Karpas-422 (cell line): ENCODE measurements at regions not wholly inside any gene's neighbourhood (a gene's known extent, or its start where the extent isn't known, plus 50 kb on each side); places are given as distances from the start of the nearest gene placed in this dataset.
"Not testable (repeated sequence)": the region's sequence is repeated elsewhere in the genome, so short reads cannot be mapped to it uniquely, and the experiment has no call there.

Source experiments
- DNase-seq: peaks from one replicate; pipeline ENCODE4 v3.0.0-alpha.2; 2015
- H2AFZ ChIP-seq: fragments of 200-600 bp; sonication (generic); 2 replicates; pipeline ENCODE4 v1.6.1; 2014; ENCODE audit warnings: antibody characterized with exemption, low read length, mixed read lengths
- H3K27ac ChIP-seq: fragments of 200-600 bp; sonication (generic); 2 replicates; pipeline ENCODE4 v1.5.1; 2014; ENCODE audit warnings: mild to moderate bottlenecking, low read length, moderate library complexity
- H3K27me3 ChIP-seq: fragments of 200-600 bp; sonication (generic); 2 replicates; pipeline ENCODE4 v1.6.1; 2014; ENCODE audit warnings: low read length, mixed read lengths
- H3K36me3 ChIP-seq: fragments of 200-600 bp; sonication (generic); 2 replicates; pipeline ENCODE4 v1.6.1; 2014; ENCODE audit warnings: low read length, mixed read lengths; ENCODE audit not compliant: insufficient read depth
- H3K4me1 ChIP-seq: fragments of 200-600 bp; sonication (generic); 2 replicates; pipeline ENCODE4 v1.6.1; 2014; ENCODE audit warnings: mild to moderate bottlenecking, low read length, mixed read lengths
- H3K4me2 ChIP-seq: fragments of 200-600 bp; sonication (generic); 2 replicates; pipeline ENCODE4 v1.6.1; 2014; ENCODE audit warnings: low read length, low read depth, mild to moderate bottlenecking; ENCODE audit not compliant: poor library complexity, severe bottlenecking
- H3K4me3 ChIP-seq: fragments of 200-600 bp; sonication (generic); 2 replicates; pipeline ENCODE4 v1.5.1; 2014; ENCODE audit warnings: mild to moderate bottlenecking, antibody characterized with exemption, low read length, mixed read lengths
- H3K79me2 ChIP-seq: fragments of 200-600 bp; sonication (generic); 2 replicates; pipeline ENCODE4 v1.6.1; 2014; ENCODE audit warnings: mild to moderate bottlenecking, low read length, mixed read lengths
- H3K9ac ChIP-seq: fragments of 200-600 bp; sonication (generic); 2 replicates; pipeline ENCODE4 v1.6.0; 2014; ENCODE audit warnings: low read length
- H3K9me2 ChIP-seq: fragments of 200-600 bp; sonication (generic), shearing (Covaris generic); replicated peaks from 2 replicates; pipeline ENCODE4 v1.6.0; 2014; ENCODE audit warnings: mild to moderate bottlenecking, low read length, moderate library complexity; ENCODE audit not compliant: insufficient read depth
- H3K9me3 ChIP-seq: fragments of 300-700, 200-600 bp; sonication (generic); 2 replicates; pipeline ENCODE4 v1.6.1; 2014; ENCODE audit warnings: low read length, mixed read lengths
- H4K20me1 ChIP-seq: fragments of 200-600 bp; sonication (generic); 2 replicates; pipeline ENCODE4 v1.6.1; 2014; ENCODE audit warnings: mild to moderate bottlenecking, antibody characterized with exemption, low read length, low read depth; ENCODE audit not compliant: insufficient read depth

GRCh38 chr12:46573347-46573658 lies 200.7 kb upstream of the SLC38A2 start:
- no peaks in the 10 kb centered on the region for H3K9me3 ChIP-seq
- H3K9me2 ChIP-seq = no peaks in the 10 kb centered on the region
- no peak for DNase-seq

DNA sequence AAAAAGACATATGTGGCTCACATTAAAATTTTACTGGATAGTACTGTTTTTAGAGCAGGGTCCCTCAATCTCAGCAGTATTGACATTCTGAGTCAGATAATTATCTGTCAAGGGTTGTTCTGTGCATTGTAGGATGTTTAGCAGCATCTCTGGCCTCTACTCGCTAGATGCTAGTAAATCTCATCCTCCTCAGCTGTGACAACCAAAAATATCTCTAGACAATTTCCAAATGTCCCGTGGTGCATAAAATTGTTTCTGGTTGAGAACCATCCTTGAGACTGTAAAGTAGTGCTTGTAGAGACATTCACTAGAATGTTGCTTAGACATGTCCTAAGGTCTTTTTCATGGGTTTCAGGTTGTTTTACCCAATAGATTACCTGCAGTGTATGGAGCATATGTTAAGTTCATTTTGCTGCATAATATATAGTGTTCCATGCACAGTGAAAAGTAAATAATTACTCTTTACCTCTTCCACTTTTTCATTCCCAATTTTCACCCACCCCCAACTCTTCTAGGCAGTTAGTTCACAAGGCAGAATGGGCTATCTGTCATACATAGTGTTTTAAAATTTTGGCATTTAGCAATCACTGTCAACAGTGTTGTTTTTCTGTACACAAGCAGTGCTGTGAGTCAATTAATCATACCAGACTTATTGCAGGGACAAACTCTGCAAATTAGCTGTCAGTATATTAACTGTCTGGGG lies 200.2 kb upstream of the SLC38A2 start:
- Histone ChIP-seq H3K4me2 (no peak overlapping the region), H3K4me3 (no peak overlapping the region), H3K9me2 (no peaks in the 10 kb centered on the region), H3K27ac (no peak overlapping the region), H3K9me3 (no peaks in the 10 kb centered on the region), H3K79me2 (no peaks in the 10 kb centered on the region), H3K4me1 (no peaks in the 10 kb centered on the region), H2AFZ (no peak overlapping the region), H4K20me1 (no peaks in the 10 kb centered on the region), H3K27me3 (no peaks in the 10 kb centered on the region), H3K36me3 (no peaks in the 10 kb centered on the region), H3K9ac (no peak overlapping the region)
- no peak for DNase-seq

More at GRCh38 chr12:46573347-46573658, 200.7 kb upstream of the SLC38A2 start:
- no peak overlapping the region for H3K4me2 ChIP-seq
- no peak overlapping the region for H3K4me3 ChIP-seq
- no peaks in the 10 kb centered on the region for H3K4me1 ChIP-seq
- H3K9ac ChIP-seq = no peak overlapping the region
- H3K27me3 ChIP-seq = no peaks in the 10 kb centered on the region
- H3K27ac ChIP-seq = no peak overlapping the region
- H4K20me1 ChIP-seq = no peaks in the 10 kb centered on the region
- H3K36me3 ChIP-seq = no peaks in the 10 kb centered on the region
- H2AFZ ChIP-seq = no peak overlapping the region
- no peaks in the 10 kb centered on the region for H3K79me2 ChIP-seq

DNA sequence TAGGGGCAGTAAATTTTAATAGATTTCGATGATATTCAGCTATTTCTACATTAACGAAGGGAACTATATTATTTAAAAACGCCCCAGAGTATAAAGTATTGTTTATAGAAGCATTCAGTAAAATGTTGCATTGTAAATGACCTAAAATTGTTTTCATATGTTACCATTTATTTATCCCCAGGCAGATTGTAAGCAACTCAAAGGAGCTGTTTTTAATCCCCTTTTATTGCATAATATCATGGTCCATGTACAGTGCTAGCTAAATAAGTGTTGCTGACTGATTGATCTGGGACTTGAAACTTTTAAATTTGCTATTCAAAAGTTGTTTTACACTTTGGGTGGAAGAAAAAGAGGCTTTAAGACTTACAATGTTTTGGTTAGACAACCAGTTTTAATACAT lies 199.0 kb upstream of the SLC38A2 start:
- no peaks in the 10 kb centered on the region for H3K36me3 ChIP-seq
- no peak for DNase-seq
- H3K27me3 ChIP-seq = no peaks in the 10 kb centered on the region
- H3K4me3 ChIP-seq = no peak overlapping the region
- no peak overlapping the region for H3K4me2 ChIP-seq
- H4K20me1 ChIP-seq = no peaks in the 10 kb centered on the region
- H2AFZ ChIP-seq = no peak overlapping the region
- no peak overlapping the region for H3K9ac ChIP-seq
- H3K27ac ChIP-seq = no peak overlapping the region
- H3K79me2 ChIP-seq = no peaks in the 10 kb centered on the region
- H3K4me1 ChIP-seq = no peaks in the 10 kb centered on the region
- H3K9me3 ChIP-seq = no peaks in the 10 kb centered on the region
- no peaks in the 10 kb centered on the region for H3K9me2 ChIP-seq

DNA sequence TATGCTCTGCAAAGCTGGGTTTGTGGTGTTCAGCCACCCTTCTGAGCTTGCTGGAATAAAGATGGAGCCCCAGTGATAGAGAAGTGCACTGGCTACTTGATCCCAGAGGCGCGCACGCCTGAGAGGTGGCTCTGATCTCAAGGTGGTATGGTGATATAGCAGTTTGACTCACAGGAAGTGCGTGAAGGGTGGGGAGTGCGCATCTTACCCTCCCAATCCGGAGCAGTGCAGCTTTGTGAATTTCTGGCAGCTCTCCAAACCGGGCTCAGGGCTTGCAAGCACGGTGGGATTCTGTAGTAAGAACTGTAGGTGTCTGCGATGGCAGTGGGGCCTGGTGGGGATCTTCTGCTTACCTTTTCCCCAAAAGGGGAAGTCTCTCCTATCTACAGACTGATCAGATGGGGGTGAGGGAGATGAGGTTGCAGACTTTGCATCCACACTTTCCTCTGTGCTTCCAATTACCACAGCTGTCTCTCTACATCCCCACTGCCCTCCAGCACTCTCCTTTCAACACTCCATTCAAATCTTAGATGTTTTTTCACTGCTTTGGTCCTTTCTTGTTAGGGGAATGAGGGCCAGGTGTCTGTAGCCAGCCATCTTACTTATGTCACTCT lies 197.4 kb upstream of the SLC38A2 start:
- Histone ChIP-seq H3K4me2 (no peak overlapping the region), H3K9me2 (no peaks in the 10 kb centered on the region), H2AFZ (no peak overlapping the region), H3K9me3 (no peaks in the 10 kb centered on the region), H3K27me3 (0 out of 2 replicates have a peak, but pooled peaks cover 2% of the 10 kb centered on the region), H3K79me2 (no peaks in the 10 kb centered on the region), H4K20me1 (no peaks in the 10 kb centered on the region), H3K9ac (no peak overlapping the region), H3K36me3 (no peaks in the 10 kb centered on the region), H3K4me3 (no peak overlapping the region), H3K4me1 (no peaks in the 10 kb centered on the region), H3K27ac (no peak overlapping the region)
- DNase-seq = no peak

DNA sequence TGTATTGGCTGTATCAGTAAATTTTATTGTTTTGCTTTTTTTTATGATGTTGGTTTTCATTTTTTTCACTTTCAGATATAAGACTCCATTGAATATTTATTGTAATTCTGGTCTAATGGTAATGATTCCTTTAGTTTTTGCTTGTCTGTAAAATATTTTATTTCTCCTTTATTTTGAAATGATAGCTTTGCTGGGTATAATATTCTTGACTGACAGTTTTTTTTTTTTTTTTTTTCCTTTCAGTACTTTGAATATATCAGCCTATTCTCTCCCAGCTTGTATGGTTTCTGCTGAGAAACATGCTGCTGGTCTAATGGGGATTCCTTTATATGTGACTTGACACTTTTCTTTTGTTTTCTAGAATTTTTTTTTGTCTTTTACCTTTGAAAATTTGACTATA lies 195.1 kb upstream of the SLC38A2 start:
- DNase-seq = no peak
- H3K4me1 ChIP-seq = no peaks in the 10 kb centered on the region
- H2AFZ ChIP-seq = no peak overlapping the region
- no peak overlapping the region for H3K4me3 ChIP-seq
- no peaks in the 10 kb centered on the region for H3K79me2 ChIP-seq
- H3K27ac ChIP-seq = no peak overlapping the region
- no peaks in the 10 kb centered on the region for H3K9me2 ChIP-seq
- H3K9ac ChIP-seq = no peak overlapping the region
- H3K4me2 ChIP-seq = no peak overlapping the region
- H3K27me3 ChIP-seq = 0 out of 2 replicates have a peak, but pooled peaks cover 2% of the 10 kb centered on the region
- no peaks in the 10 kb centered on the region for H3K9me3 ChIP-seq
- no peaks in the 10 kb centered on the region for H4K20me1 ChIP-seq
- H3K36me3 ChIP-seq = no peaks in the 10 kb centered on the region

- no peak for DNase-seq
- Histone ChIP-seq H3K9ac (no peak overlapping the region), H4K20me1 (no peaks in the 10 kb centered on the region), H3K36me3 (no peaks in the 10 kb centered on the region), H3K4me2 (no peak overlapping the region), H3K4me3 (no peak overlapping the region), H2AFZ (no peak overlapping the region), H3K79me2 (no peaks in the 10 kb centered on the region), H3K27me3 (0 out of 2 replicates have a peak, but pooled peaks cover 2% of the 10 kb centered on the region), H3K9me3 (no peaks in the 10 kb centered on the region), H3K27ac (no peak overlapping the region), H3K4me1 (no peaks in the 10 kb centered on the region), H3K9me2 (no peaks in the 10 kb centered on the region)
Observed at GRCh38 chr12:46562625-46563225, 190.2 kb upstream of the SLC38A2 start.

- not testable (repeated sequence) for H3K4me3 ChIP-seq, H2AFZ ChIP-seq, H4K20me1 ChIP-seq, H3K9ac ChIP-seq, H3K27me3 ChIP-seq, H3K4me2 ChIP-seq, DNase-seq, H3K36me3 ChIP-seq, H3K27ac ChIP-seq, H3K9me2 ChIP-seq, H3K79me2 ChIP-seq, H3K4me1 ChIP-seq, H3K9me3 ChIP-seq
Observed at GRCh38 chr12:46561769-46562624, 189.4 kb upstream of the SLC38A2 start.

DNA sequence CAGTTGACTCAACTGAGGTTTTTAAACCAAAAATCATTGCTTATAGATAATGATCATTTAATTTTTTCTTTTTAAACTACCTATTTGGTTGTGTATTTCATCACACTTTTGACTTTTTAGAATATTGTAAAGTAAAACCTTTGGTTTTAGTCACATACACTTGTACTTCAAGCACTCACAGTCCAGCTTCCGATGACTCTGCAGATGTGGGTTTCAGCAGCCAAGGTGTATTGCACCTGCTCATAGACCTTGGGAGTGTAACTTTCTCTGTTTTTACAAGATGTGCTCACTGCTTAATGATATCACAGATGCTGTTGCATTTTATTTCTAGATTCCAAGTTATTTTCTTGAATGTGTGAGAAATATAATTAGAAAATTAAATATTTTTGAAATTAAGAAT lies 188.3 kb upstream of the SLC38A2 start:
- Histone ChIP-seq H2AFZ (no peak overlapping the region), H3K27ac (no peak overlapping the region), H3K79me2 (no peaks in the 10 kb centered on the region), H3K9me2 (no peaks in the 10 kb centered on the region), H3K9me3 (no peaks in the 10 kb centered on the region), H3K9ac (no peak overlapping the region), H3K4me3 (no peak overlapping the region), H3K36me3 (no peaks in the 10 kb centered on the region), H3K4me2 (no peak overlapping the region), H3K27me3 (0 out of 2 replicates have a peak, but pooled peaks cover 2% of the 10 kb centered on the region), H4K20me1 (no peaks in the 10 kb centered on the region), H3K4me1 (no peaks in the 10 kb centered on the region)
- no peak for DNase-seq
